Head of caudate nucleus (tissue), 42 donors: ENCODE measurements at regions not wholly inside any gene's neighbourhood (a gene's known extent, or its start where the extent isn't known, plus 50 kb on each side); places are given as distances from the start of the nearest gene placed in this dataset.

Experiments
- DNase-seq, 42 donors: peaks; one replicate each; pipeline versions ENCODE4 v3.0.0 to v3.0.0-alpha.2; 2020 to 2021; ENCODE audit warnings: mixed read lengths in 7 of 42
- intact Hi-C: fragments of 100-400 bp; cut with DNase I; formaldehyde crosslinking; loops from one replicate; pipeline ENCODE4 v1.15.0; 2022

- intact Hi-C loops = no loop called here
- no peak for DNase-seq
Measured at GRCh38 chr10:71126432-71126831, 85.9 kb upstream of the UNC5B start.

- intact Hi-C loops = no loop called here
- DNase-seq = no peak
Measured at GRCh38 chr10:71127104-71127503, 85.3 kb upstream of the UNC5B start.

GRCh38 chr10:71127773-71128172 is 84.6 kb upstream of the UNC5B start:
- intact Hi-C loops = no loop called here
- peak in 1 of 42 donors; percentile 19 for DNase-seq

GRCh38 chr10:71128311-71128980 is 83.9 kb upstream of the UNC5B start:
- intact Hi-C loops = no loop called here
- DNase-seq = peak in 1 of 42 donors; percentile 21

- DNase-seq = peak in 2 of 42 donors; percentile 13 to 29
- intact Hi-C loops = no loop called here
Measured at GRCh38 chr10:71131096-71131495, 81.3 kb upstream of the UNC5B start.

- peak in 2 of 42 donors; percentile 28 to 31 for DNase-seq
- intact Hi-C loops = no loop called here
Measured at GRCh38 chr10:71131508-71132088, 80.8 kb upstream of the UNC5B start.

- DNase-seq = peak in 2 of 42 donors; percentile 4 to 15
- intact Hi-C loops = no loop called here
Measured at GRCh38 chr10:71132321-71132810, 80.0 kb upstream of the UNC5B start.

GRCh38 chr10:71133710-71134686 is 78.4 kb upstream of the UNC5B start:
- peak in 2 of 42 donors; percentile 4 to 9 for DNase-seq
- intact Hi-C loops = no loop called here

- peak in 1 of 42 donors; percentile 27 for DNase-seq
Measured at GRCh38 chr10:71134732-71135211, 77.6 kb upstream of the UNC5B start.

GRCh38 chr10:71135236-71135635 is 77.1 kb upstream of the UNC5B start:
- DNase-seq = no peak
- intact Hi-C loops = no loop called here

More at GRCh38 chr10:71134732-71135211, 77.6 kb upstream of the UNC5B start:
- intact Hi-C loops = no loop called here

GRCh38 chr10:71136036-71136721 is 76.2 kb upstream of the UNC5B start:
- no peak for DNase-seq

GRCh38 chr10:71137701-71138100 is 74.7 kb upstream of the UNC5B start:
- peak in 1 of 42 donors; percentile 21 for DNase-seq
- intact Hi-C loops = no loop called here

More at GRCh38 chr10:71136036-71136721, 76.2 kb upstream of the UNC5B start:
- intact Hi-C loops = no loop called here

GRCh38 chr10:71138166-71138830 is 74.1 kb upstream of the UNC5B start:
- DNase-seq = peak in 4 of 42 donors; percentile 14 to 42 (median 28)
- intact Hi-C loops = no loop called here

- no peak for DNase-seq
- intact Hi-C loops = no loop called here
Measured at GRCh38 chr10:71141528-71141927, 70.8 kb upstream of the UNC5B start.

GRCh38 chr10:71143170-71143569 is 69.2 kb upstream of the UNC5B start:
- DNase-seq = no peak
- intact Hi-C loops = no loop called here

- intact Hi-C loops = no loop called here
- DNase-seq = no peak
Measured at GRCh38 chr10:71143610-71144009, 68.8 kb upstream of the UNC5B start.

GRCh38 chr10:71144824-71145223 is 67.5 kb upstream of the UNC5B start:
- intact Hi-C loops = no loop called here
- DNase-seq = peak in 1 of 42 donors; percentile 3

- intact Hi-C loops = no loop called here
- DNase-seq = peak in 1 of 42 donors; percentile 16
Measured at GRCh38 chr10:71145352-71145945, 66.9 kb upstream of the UNC5B start.
